ENCODE measurements at regions not wholly inside any gene's neighbourhood (a gene's known extent, or its start where the extent isn't known, plus 50 kb on each side); places are given as distances from the start of the nearest gene placed in this dataset.

DNA sequence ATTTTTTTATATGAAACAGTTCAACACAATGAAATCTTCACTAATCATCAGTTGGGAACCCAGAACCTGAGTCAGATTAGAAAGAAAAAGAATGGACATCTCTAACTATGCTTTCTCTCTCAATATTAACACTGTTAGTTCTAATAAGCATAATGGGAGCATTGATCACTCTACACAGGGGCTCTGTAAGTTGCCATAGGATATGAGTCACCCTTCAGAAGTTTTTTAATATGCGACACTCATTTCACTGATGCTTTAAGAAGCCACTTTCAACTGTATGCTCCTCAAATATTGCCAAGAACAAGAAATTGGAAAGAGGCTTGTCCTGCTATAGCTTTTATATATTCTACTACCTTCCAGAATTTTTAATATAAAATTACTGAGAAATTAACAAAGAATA lies 187.0 kb downstream of the AASDH start:
- DNase-seq, result no peak

DNA sequence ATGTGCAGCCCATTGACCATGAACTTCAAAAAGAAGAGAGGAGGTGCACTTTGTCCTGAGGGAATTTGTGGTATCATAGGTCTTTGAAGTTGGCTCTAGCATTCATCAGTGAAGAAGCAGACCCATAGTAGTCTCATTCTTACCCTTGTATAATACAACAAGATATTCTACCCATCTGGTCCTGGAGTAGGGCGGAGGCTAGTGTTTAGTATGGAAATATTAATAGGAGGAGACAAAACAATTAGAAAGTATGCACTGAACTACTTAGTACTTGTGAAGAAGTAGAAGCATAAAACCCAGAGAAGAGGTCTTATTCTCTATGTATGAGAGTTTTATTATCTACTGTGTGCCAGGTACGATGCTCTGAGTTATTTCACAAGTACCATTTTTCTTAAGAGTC lies 189.0 kb downstream of the AASDH start:
- no peak for DNase-seq

- no peak for DNase-seq
Observed at GRCh38 chr4:56197387-56197786, 189.9 kb downstream of the AASDH start.

DNA sequence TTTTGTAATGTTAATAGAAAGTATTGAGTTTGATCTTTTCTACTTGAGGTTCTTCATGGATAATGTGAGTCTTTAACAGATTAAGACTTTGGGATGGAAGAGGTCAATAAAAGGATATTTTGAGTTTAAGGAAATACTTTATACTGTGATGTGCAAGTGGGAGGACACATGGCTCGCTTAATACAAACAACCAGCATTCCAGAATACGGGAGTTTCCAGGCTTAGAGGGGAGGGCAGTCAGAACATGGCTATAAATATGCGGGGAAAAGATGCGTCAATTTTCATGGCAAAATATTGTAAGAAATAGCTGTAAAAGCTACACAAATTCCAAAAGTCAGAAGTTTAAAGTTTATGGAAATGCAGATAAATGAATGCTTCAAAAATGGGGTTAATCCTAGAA lies 192.3 kb downstream of the AASDH start:
- no peak for DNase-seq

DNA sequence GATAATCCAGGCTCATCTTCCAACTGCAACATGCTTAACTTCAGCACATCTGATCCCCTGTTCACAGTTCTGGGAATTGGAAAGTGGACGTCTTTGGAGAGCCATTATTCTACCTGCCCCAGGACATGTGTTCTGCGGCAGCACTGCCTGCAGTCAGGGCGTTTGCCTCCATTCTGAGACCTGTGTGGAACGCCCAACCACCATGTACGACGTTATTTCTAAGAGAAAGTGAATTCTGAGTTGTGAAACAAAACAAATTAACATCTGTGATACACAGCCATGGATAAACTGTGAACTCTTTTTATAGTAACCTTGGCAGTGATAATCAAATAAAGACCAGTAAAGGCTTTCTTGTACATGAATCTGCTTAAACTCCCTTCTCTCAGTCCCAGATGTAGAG lies 195.8 kb downstream of the AASDH start:
- no peak for DNase-seq

DNA sequence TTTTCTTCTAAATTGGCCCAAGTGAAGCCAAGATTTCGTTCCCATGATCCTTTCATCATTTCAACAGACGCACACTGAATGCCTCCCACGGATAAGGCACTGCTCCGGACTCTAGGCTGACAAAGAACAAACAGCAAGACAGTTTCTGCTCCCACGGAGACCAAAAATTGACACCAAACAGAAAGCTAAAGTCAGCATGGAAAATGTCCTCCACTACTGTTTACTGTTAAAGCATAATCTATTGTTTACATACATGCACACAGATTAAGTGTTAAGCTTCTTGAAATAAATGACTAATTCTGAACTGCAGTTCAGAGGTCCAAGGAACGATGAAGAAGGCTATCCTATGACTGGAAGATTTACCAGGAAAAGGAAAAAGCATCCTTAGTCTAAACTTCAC lies 199.6 kb downstream of the AASDH start:
- DNase-seq, result no peak

DNA sequence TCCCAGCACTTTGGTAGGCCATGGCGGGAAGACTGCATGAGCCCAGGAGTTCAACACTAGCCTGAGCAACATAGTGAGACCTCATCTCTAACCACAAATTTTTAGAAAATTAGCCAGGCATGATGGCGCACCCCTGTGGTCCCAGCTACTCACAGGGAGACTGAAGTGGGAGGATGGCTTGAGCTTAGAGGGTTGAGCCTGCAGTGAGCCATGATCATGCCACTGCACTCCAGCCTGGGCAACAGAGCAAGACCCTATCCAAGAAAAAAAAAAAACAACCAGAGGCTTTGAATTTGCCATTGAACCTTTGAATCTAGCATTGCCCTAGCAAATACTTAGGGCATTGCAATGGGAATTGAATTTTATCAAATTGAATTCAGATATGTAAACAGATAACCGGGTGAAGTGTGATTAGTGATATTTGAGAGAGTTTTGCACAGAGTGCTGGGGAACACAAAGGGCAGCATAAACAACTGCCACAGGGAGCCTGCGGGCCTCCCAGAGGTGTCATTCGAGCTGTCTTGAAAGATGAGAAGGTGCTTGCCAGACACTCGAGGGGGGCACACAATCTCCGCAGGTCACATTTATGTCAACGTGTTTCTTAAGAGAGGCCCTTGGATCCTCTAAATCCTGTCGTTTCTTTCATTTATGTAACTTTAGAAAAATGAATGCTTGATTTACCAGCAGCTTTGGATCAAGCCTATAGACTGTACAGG lies 200.3 kb downstream of the AASDH start:
- no peak for DNase-seq

DNA sequence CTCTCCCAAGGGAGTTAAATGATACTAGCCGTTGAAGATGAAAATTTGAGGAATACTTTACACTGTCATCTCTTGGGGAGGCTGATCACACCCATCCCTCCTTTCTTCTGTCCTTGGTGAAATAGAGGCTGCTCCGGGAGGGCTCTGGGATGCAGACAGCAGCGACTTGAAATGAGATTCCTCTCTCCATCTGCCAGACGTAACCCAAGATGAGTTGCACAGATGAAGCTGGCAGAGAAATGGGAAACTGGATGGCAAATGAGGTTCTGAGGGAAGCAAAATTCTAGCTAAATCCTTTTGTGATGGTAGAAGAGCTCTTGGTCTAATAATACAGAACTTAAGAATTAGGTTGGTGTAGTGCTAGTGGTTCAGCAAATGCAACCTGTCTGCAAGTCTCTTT lies 201.4 kb downstream of the AASDH start:
- DNase-seq, result no peak

DNA sequence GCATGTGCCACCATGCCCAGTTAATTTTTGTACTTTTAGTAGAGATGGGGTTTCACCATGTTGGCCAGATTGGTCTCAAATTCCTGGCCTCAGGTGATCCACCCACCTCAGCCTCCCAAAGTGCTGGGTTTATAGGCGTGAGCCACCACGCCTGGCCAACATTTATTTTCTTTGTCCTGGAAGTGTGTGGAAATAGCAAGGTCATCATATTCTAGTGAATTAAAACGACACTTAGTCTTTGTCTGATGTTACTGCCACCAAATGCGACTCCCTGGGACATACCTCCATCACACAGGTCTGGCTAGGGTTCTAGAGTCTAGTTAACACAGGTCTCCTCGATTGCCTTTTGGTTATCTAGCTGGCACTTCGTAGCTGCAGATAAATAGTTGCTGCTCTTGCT lies 203.1 kb downstream of the AASDH start:
- no peak for DNase-seq

DNA sequence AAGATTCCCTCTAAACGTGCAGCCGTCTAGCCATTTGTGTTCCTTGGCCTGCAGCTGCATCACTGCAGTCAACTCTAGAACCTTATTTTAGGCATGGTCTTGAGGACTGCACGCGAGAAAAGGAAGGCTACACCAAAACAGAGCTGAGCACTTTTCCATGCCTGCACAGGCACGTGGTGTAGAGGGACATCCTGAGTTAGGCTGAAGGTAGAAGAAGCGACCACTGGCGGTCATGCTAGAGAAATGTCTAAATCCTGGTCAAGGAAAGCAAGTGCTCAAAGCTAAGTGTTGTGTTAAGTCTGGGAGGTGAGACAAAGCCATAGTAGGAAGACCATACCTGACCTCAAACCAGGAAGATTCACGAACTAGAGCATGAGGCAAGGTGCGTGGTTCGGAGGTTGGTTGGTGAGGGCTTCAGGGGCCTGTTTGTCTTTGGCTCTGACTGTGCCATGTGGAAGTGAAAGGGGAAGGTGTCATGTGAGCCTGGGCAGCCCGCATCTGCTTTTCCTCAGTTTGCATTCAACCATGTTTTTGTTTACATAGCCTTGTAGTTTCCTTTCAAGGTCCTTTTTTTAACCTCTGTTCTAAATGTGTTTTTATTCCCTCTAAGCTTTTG lies 203.8 kb downstream of the AASDH start:
- DNase-seq, result no peak

- no peak for DNase-seq
Observed at GRCh38 chr4:56182356-56182755, 204.9 kb downstream of the AASDH start.

DNA sequence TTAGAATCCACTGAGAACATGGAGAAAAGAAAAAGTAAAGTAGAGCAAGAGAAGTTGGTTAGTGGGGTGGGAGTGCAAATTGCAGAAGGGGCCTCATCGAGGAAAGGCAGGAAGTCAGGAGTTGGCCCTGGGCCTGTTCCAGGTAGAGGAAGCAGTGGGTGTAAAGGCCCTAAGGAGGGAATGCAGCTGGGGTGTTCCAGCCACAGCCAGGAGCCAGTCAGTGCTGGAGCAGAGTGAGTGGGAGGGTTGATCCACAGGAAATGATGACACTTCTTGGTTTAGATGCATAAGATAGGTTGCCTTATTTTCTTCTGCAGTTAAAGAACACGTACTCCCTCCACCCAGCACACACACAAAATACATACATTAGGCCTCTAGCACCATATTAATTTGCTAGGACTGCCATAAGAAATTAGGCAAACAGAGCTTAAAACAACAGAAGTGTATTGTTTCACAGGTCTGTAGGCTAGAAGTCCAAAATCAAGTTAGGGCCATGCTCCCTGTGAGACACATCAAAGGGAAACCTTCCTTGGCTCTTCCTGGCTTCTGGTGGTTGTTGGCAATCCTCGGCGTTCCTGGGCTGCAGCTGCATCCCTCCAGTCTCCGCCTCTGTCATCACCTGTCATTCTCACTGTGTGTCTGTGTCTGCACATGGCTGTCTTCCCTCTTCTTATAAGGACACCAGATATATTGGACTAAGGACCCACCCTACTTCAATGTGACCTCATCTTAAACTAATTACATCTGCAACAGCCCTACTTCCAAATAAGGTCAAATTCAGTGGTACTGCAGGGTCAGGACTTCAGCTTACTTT lies 205.9 kb downstream of the AASDH start:
- DNase-seq, result no peak

DNA sequence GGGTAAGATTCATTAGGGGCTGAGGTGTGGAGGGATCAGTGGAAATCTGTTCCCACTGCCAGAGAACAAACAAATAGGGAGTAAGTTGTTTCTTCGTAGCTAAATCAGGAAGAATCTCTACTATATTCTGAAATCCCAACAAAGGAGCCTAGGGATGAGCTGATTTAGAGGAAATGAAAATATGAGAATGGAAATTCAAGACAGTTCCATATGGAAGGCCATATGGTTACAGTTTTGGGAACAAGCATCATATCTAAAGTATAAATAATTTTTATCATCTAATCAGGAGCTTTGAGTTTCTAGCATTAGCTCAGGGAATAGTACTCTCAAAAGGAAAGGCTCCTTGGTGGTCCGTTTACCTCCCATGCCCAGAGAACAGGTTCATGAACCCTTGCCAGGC lies 218.2 kb downstream of the AASDH start:
- DNase-seq, result no peak

GRCh38 chr4:56164907-56165306 lies 216.2 kb downstream of the CEP135 start:
- no peak for DNase-seq

DNA sequence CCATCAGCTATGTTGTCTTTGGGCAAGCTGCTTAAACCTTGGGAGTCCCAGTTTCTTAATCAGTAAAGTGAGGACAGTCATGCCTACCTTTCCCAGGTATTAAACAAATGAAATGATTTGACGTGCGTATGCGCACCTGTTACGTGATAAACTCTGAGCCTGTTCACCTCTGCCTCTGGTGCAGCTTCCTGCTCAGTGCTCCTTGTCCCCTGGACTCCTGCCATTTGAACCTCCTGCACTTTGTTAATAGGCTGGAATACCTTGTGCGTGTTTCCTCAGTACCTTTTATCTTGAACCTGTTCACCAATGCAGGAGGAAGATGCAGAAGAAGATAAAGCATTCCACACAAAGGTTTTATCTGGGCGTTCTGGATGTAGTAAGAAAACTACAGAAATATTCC lies 211.9 kb downstream of the CEP135 start:
- DNase-seq, result no peak

GRCh38 chr4:56158483-56158882 lies 209.7 kb downstream of the CEP135 start:
- no peak for DNase-seq

- DNase-seq, result no peak
Observed at GRCh38 chr4:56156141-56156540, 207.4 kb downstream of the CEP135 start.

DNA sequence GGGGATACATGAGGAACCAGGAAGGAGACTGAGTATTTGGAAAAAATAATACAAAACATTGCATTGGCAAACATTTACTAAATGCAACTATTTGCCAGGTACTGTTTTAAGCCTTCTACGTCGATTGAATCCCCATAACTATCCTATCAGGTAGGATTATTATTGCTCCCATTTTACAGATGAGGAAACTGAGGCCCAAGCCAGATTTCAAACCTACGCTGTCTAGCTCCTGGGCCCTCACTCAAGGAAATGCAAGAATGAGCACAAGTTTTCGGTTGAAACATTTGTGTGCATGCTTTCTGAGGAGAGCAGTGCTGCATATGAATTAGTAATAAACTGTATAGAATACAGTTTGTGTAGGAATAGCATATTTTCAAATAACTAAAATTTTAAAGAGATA lies 206.7 kb downstream of the CEP135 start:
- DNase-seq, result no peak

DNA sequence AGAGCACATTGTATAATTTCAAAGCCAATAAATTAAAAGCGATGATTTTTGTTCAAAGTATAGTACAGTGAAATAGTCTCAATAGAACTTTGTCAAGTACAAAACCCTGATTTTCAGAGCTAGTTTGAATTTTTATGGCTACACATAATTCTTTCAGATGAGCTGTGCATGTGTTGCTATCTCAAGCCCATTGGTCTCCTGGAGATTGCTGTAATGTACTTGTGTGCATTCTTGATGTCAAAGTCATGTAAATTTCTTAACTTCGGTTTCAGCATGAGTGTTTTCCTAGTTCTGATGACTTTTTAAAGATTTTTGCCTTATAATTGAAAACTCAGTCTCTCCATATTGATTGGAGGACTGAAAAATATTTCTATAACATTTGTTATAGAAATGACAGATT lies 200.8 kb downstream of the CEP135 start:
- no peak for DNase-seq

DNA sequence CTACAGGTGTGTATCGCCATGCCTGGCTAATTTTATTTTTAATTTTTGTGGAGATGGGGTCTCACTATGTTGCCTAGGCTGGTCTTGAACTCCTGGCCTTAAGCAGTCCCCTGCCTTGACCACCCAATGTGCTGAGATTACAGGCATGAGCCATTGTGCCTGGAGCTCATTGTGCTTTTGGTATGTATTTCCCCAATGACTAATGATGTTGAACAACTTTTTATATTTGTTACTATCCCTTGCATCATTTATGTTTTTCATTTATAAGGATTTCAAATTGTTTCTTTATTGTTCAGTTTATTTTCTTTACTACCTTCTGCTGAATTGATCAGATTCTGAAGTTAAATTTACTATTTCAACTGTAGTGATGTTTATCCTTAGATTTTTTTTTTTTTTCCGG lies 199.7 kb downstream of the CEP135 start:
- DNase-seq, result no peak

DNA sequence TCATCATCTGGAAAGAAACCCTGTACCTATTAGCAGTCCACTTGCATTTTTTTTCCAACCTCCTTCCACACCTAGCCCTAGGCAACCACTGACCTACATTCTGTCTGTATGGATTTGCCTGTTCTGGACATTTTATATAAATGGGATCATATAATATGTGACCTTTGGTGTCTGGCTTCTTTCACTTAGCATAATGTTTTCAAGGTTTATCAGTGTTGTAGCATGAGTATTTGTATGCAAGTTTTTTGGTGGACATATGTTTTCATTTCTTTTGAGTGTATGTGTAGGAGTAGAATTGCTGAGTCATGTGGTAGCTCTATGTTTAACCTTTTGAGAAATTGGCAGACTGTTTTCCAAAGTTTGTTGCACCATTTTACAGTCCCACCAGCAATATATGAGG lies 198.6 kb downstream of the CEP135 start:
- DNase-seq, result no peak

GRCh38 chr4:56146956-56147355 lies 198.2 kb downstream of the CEP135 start:
- no peak for DNase-seq

DNA sequence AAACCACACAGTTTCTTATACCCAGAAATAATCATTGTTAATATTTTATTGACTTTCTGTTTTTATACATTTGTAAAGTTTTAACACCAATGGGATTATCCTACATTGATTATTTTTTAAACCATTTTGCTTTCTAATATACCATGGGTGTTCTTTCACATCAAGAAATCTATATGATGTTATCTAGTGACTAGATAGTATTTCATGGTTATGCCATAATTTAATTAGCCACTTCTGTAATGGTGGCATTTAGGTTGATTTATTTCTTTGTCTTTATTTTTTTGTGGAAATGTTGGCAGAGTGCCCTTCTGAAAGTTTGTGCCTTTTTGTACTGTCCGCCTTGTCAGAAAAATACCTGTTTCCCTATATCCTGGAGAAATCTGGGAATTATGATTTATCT lies 193.3 kb downstream of the CEP135 start:
- no peak for DNase-seq

GRCh38 chr4:56139241-56139827 lies 190.6 kb downstream of the CEP135 start:
- no peak for DNase-seq
